Neural crest cell (in vitro differentiated cells): ENCODE measurements at regions not wholly inside any gene's neighbourhood (a gene's known extent, or its start where the extent isn't known, plus 50 kb on each side); places are given as distances from the start of the nearest gene placed in this dataset.

Experiments used
- DNase-seq: peaks from one replicate; pipeline ENCODE4 v3.0.0; 2021; ENCODE audit warnings: low read depth, mixed read lengths, low spot score
- H3K27ac Mint-ChIP-seq: one replicate; pipeline ENCODE4 v1.8.0; 2021; ENCODE audit warnings: mild to moderate bottlenecking, mixed read lengths; ENCODE audit not compliant: unreplicated experiment
- H3K27me3 Mint-ChIP-seq: 2 replicates; pipeline ENCODE4 v1.8.0; 2021; ENCODE audit warnings: low read depth, mild to moderate bottlenecking, mixed read lengths
- H3K36me3 Mint-ChIP-seq: 2 replicates; pipeline ENCODE4 v1.8.0; 2021; ENCODE audit warnings: low read depth, mild to moderate bottlenecking, mixed read lengths
- H3K4me1 Mint-ChIP-seq: 2 replicates; pipeline ENCODE4 v1.8.0; 2021; ENCODE audit warnings: mixed read lengths
- H3K4me3 Mint-ChIP-seq: one replicate; pipeline ENCODE4 v1.8.0; 2021; ENCODE audit warnings: mild to moderate bottlenecking, mixed read lengths
- H3K9me3 Mint-ChIP-seq: 2 replicates; pipeline ENCODE4 v1.8.0; 2021; ENCODE audit warnings: mixed read lengths
- CTCF ChIP-seq: fragments of 200-600 bp; sonication (generic); conservative IDR thresholded peaks from 2 replicates; pipeline ENCODE4 v1.5.0; 2021; ENCODE audit warnings: antibody characterized with exemption, mild to moderate bottlenecking

DNA sequence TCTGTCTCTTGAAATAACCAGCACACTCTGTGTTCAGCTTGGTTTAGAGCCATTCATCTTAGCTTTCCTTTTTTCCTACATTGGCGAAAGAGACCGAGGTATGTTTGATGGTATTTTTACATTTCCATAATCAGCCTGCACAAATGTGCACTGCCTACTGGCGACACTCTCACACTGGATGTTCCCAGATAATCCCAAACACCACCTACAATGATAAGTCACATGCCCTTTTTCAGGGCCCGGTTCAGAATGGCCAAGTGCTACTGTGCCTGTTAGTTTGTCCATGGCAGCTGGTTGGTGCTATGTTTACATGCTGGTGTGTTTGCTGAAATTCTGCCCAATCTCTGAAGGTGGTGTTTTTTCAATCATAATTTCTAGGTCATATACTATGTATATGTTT is 80.8 kb upstream of the NR3C2 start:
- H3K9me3 Mint-ChIP-seq: peaks cover 3% of the 10 kb centered on the region
- DNase-seq: no peak
- no peaks in the 10 kb centered on the region for H3K36me3 Mint-ChIP-seq
- no peak overlapping the region for H3K4me3 Mint-ChIP-seq
- TF ChIP-seq CTCF: no peak
- no peaks in the 10 kb centered on the region for H3K4me1 Mint-ChIP-seq
- no peaks in the 10 kb centered on the region for H3K27me3 Mint-ChIP-seq
- no peak overlapping the region for H3K27ac Mint-ChIP-seq

GRCh38 chr4:148515248-148515647 is 73.0 kb upstream of the NR3C2 start:
- Mint-ChIP-seq H3K36me3 (no peaks in the 10 kb centered on the region), H3K27ac (no peak overlapping the region), H3K9me3 (peaks cover 7% of the 10 kb centered on the region), H3K4me1 (no peaks in the 10 kb centered on the region), H3K4me3 (no peak overlapping the region), H3K27me3 (no peaks in the 10 kb centered on the region)
- no peak for TF ChIP-seq CTCF
- DNase-seq: no peak

DNA sequence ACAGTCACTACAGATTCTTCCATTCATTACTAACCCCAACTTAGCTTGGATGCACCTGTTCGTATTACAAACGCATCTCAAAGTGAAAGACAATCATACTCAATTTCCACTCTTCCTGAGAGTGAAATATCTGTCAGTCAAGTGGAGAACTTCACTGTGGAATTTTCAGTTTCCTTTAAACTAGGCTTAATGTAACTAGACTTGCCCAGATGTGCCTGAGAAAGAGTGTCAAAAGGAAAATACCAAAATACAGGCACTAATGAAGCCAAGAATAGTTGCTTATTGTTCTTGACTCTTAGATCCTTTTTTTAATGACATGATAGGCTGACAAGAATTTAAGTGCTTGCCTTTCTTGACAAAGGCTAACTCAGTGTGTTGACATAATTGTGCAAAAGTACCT is 72.4 kb upstream of the NR3C2 start:
- H3K36me3 Mint-ChIP-seq: no peaks in the 10 kb centered on the region
- H3K4me3 Mint-ChIP-seq: no peak overlapping the region
- TF ChIP-seq CTCF: no peak
- H3K27me3 Mint-ChIP-seq: no peaks in the 10 kb centered on the region
- DNase-seq: no peak
- H3K27ac Mint-ChIP-seq: no peak overlapping the region
- no peaks in the 10 kb centered on the region for H3K4me1 Mint-ChIP-seq
- peaks cover 7% of the 10 kb centered on the region for H3K9me3 Mint-ChIP-seq

DNA sequence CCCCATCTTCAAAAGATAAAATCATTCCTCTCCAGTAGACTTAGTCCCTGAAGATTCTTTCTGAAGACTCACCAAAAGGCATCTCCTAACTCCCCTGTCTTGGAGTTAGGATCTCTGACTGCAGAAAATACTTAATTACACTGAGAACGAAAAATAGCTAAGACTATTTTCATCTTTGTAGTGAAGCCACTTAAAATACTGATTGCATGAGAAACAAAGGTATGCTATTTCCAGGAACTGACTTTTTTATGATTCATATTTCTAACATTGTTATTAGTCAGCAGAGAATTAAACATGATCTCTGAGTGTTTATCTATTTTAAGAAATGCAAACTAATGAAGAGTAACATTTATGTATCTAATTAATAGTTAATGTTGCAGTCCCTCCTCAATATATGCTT is 71.8 kb upstream of the NR3C2 start:
- Mint-ChIP-seq H3K36me3 (no peaks in the 10 kb centered on the region), H3K9me3 (peaks cover 7% of the 10 kb centered on the region), H3K27ac (no peak overlapping the region), H3K4me3 (no peak overlapping the region), H3K27me3 (no peaks in the 10 kb centered on the region), H3K4me1 (no peaks in the 10 kb centered on the region)
- no peak for DNase-seq
- no peak for TF ChIP-seq CTCF

- H3K9me3 Mint-ChIP-seq: peaks cover 13% of the 10 kb centered on the region
- TF ChIP-seq CTCF: no peak
- H3K4me1 Mint-ChIP-seq: no peaks in the 10 kb centered on the region
- no peak for DNase-seq
- H3K4me3 Mint-ChIP-seq: no peak overlapping the region
- no peak overlapping the region for H3K27ac Mint-ChIP-seq
- no peaks in the 10 kb centered on the region for H3K27me3 Mint-ChIP-seq
- no peaks in the 10 kb centered on the region for H3K36me3 Mint-ChIP-seq
Observed at GRCh38 chr4:148510211-148510610, 68.0 kb upstream of the NR3C2 start.

GRCh38 chr4:148503681-148504080 is 61.5 kb upstream of the NR3C2 start:
- H3K27me3 Mint-ChIP-seq: no peaks in the 10 kb centered on the region
- TF ChIP-seq CTCF: no peak
- H3K27ac Mint-ChIP-seq: no peak overlapping the region
- H3K9me3 Mint-ChIP-seq: peaks cover 13% of the 10 kb centered on the region
- H3K36me3 Mint-ChIP-seq: peaks cover 4% of the 10 kb centered on the region
- DNase-seq: no peak
- no peak overlapping the region for H3K4me3 Mint-ChIP-seq
- no peaks in the 10 kb centered on the region for H3K4me1 Mint-ChIP-seq
